ENCODE measurements at regions not wholly inside any gene's neighbourhood (a gene's known extent, or its start where the extent isn't known, plus 50 kb on each side); places are given as distances from the start of the nearest gene placed in this dataset.

GRCh38 chr15:70292076-70292760, 194.5 kb upstream of the TLE3 start:
- Histone ChIP-seq H3K27me3 (replicated peaks) (no peaks in the 10 kb centered on the region), H3K36me3 (no peaks in the 10 kb centered on the region), H3K27ac (no peak overlapping the region), H3K9me3 (replicated peaks) (no peaks in the 10 kb centered on the region), H3K4me3 (no peak overlapping the region), H3K4me1 (replicated peaks) (no peaks in the 10 kb centered on the region)
- no peak for DNase-seq (ENCODE audit: low read depth in 1 of 2, low spot score in 2 of 2)

- no peaks in the 10 kb centered on the region for H3K4me1 ChIP-seq (replicated peaks)
- H3K27ac ChIP-seq, result no peak overlapping the region
- no peaks in the 10 kb centered on the region for H3K9me3 ChIP-seq (replicated peaks)
- no peaks in the 10 kb centered on the region for H3K27me3 ChIP-seq (replicated peaks)
- no peaks in the 10 kb centered on the region for H3K36me3 ChIP-seq
- H3K4me3 ChIP-seq, result no peak overlapping the region
- no peak for DNase-seq (ENCODE audit: low read depth in 1 of 2, low spot score in 2 of 2)
These were observed 193.8 kb upstream of the TLE3 start for GRCh38 chr15:70291305-70292075.

GRCh38 chr15:70290708-70291107, 193.0 kb upstream of the TLE3 start:
- H3K36me3 ChIP-seq, result no peaks in the 10 kb centered on the region
- no peaks in the 10 kb centered on the region for H3K4me1 ChIP-seq (replicated peaks)
- no peak for DNase-seq (ENCODE audit: low read depth in 1 of 2, low spot score in 2 of 2)
- H3K4me3 ChIP-seq, result no peak overlapping the region
- H3K27ac ChIP-seq, result no peak overlapping the region
- no peaks in the 10 kb centered on the region for H3K27me3 ChIP-seq (replicated peaks)
- H3K9me3 ChIP-seq (replicated peaks), result no peaks in the 10 kb centered on the region

- DNase-seq (ENCODE audit: low read depth in 1 of 2, low spot score in 2 of 2), result no peak
- Histone ChIP-seq H3K27ac (no peak overlapping the region), H3K36me3 (no peaks in the 10 kb centered on the region), H3K4me1 (replicated peaks) (no peaks in the 10 kb centered on the region), H3K9me3 (replicated peaks) (no peaks in the 10 kb centered on the region), H3K4me3 (no peak overlapping the region), H3K27me3 (replicated peaks) (no peaks in the 10 kb centered on the region)
These were observed 191.7 kb upstream of the TLE3 start for GRCh38 chr15:70289191-70289955.

- Histone ChIP-seq H3K9me3 (replicated peaks) (no peaks in the 10 kb centered on the region), H3K27me3 (replicated peaks) (no peaks in the 10 kb centered on the region), H3K4me1 (replicated peaks) (no peaks in the 10 kb centered on the region; the same call in 1 of the 2 replicates), H3K27ac (no peak overlapping the region), H3K4me3 (no peak overlapping the region), H3K36me3 (no peaks in the 10 kb centered on the region)
- peak in 1 of 2 experiments; percentile 24 for DNase-seq (ENCODE audit: low read depth in 1 of 2, low spot score in 2 of 2)
These were observed 188.5 kb upstream of the TLE3 start for GRCh38 chr15:70286113-70286806.

GRCh38 chr15:70284438-70285214, 186.9 kb upstream of the TLE3 start:
- Histone ChIP-seq H3K27me3 (replicated peaks) (no peaks in the 10 kb centered on the region), H3K36me3 (no peaks in the 10 kb centered on the region), H3K9me3 (replicated peaks) (no peaks in the 10 kb centered on the region), H3K27ac (no peak overlapping the region), H3K4me1 (replicated peaks) (no peaks in the 10 kb centered on the region; the same call in 1 of the 2 replicates), H3K4me3 (no peak overlapping the region)
- DNase-seq (ENCODE audit: low read depth in 1 of 2, low spot score in 2 of 2), result peak in 1 of 2 experiments; percentile 27

- H3K36me3 ChIP-seq, result no peaks in the 10 kb centered on the region
- H3K4me3 ChIP-seq, result no peak overlapping the region
- no peaks in the 10 kb centered on the region for H3K9me3 ChIP-seq (replicated peaks)
- peak in 1 of 2 experiments; percentile 16 for DNase-seq (ENCODE audit: low read depth in 1 of 2, low spot score in 2 of 2)
- H3K27me3 ChIP-seq (replicated peaks), result no peaks in the 10 kb centered on the region
- H3K27ac ChIP-seq, result no peak overlapping the region
- no peaks in the 10 kb centered on the region; the same call in 1 of the 2 replicates for H3K4me1 ChIP-seq (replicated peaks)
These were observed 185.8 kb upstream of the TLE3 start for GRCh38 chr15:70283511-70283910.

- Histone ChIP-seq H3K36me3 (no peaks in the 10 kb centered on the region), H3K9me3 (replicated peaks) (no peaks in the 10 kb centered on the region), H3K4me1 (replicated peaks) (no peaks in the 10 kb centered on the region; the same call in 1 of the 2 replicates), H3K4me3 (no peak overlapping the region), H3K27me3 (replicated peaks) (no peaks in the 10 kb centered on the region), H3K27ac (no peak overlapping the region)
- DNase-seq (ENCODE audit: low read depth in 1 of 2, low spot score in 2 of 2), result peak; percentile 5 to 12
These were observed 184.1 kb upstream of the TLE3 start for GRCh38 chr15:70281811-70282307.

- no peaks in the 10 kb centered on the region for H3K36me3 ChIP-seq
- DNase-seq (ENCODE audit: low read depth in 1 of 2, low spot score in 2 of 2), result no peak
- no peaks in the 10 kb centered on the region for H3K9me3 ChIP-seq (replicated peaks)
- H3K4me3 ChIP-seq, result no peak overlapping the region
- H3K27ac ChIP-seq, result no peak overlapping the region
- no peaks in the 10 kb centered on the region; the same call in 1 of the 2 replicates for H3K4me1 ChIP-seq (replicated peaks)
- no peaks in the 10 kb centered on the region for H3K27me3 ChIP-seq (replicated peaks)
These were observed 183.6 kb upstream of the TLE3 start for GRCh38 chr15:70281261-70281810.

- Histone ChIP-seq H3K36me3 (no peaks in the 10 kb centered on the region), H3K9me3 (replicated peaks) (no peaks in the 10 kb centered on the region), H3K27me3 (replicated peaks) (no peaks in the 10 kb centered on the region), H3K27ac (no peak overlapping the region), H3K4me3 (no peak overlapping the region), H3K4me1 (replicated peaks) (no peaks in the 10 kb centered on the region; the same call in 1 of the 2 replicates)
- no peak for DNase-seq (ENCODE audit: low read depth in 1 of 2, low spot score in 2 of 2)
These were observed 183.1 kb upstream of the TLE3 start for GRCh38 chr15:70280781-70281180.

- H3K9me3 ChIP-seq (replicated peaks), result no peaks in the 10 kb centered on the region
- H3K27ac ChIP-seq, result no peak overlapping the region
- no peak overlapping the region for H3K4me3 ChIP-seq
- no peaks in the 10 kb centered on the region; the same call in 1 of the 2 replicates for H3K4me1 ChIP-seq (replicated peaks)
- H3K27me3 ChIP-seq (replicated peaks), result no peaks in the 10 kb centered on the region
- H3K36me3 ChIP-seq, result no peaks in the 10 kb centered on the region
- no peak for DNase-seq (ENCODE audit: low read depth in 1 of 2, low spot score in 2 of 2)
These were observed 181.4 kb upstream of the TLE3 start for GRCh38 chr15:70279096-70279495.

GRCh38 chr15:70278644-70279043, 180.9 kb upstream of the TLE3 start:
- no peak overlapping the region for H3K27ac ChIP-seq
- H3K9me3 ChIP-seq (replicated peaks), result no peaks in the 10 kb centered on the region
- no peaks in the 10 kb centered on the region for H3K27me3 ChIP-seq (replicated peaks)
- no peaks in the 10 kb centered on the region; the same call in 1 of the 2 replicates for H3K4me1 ChIP-seq (replicated peaks)
- no peaks in the 10 kb centered on the region for H3K36me3 ChIP-seq
- H3K4me3 ChIP-seq, result no peak overlapping the region
- DNase-seq (ENCODE audit: low read depth in 1 of 2, low spot score in 2 of 2), result no peak
